Esophagus muscularis mucosa (tissue), 4 donors: ENCODE measurements at regions not wholly inside any gene's neighbourhood (a gene's known extent, or its start where the extent isn't known, plus 50 kb on each side); places are given as distances from the start of the nearest gene placed in this dataset.
"Not testable (repeated sequence)": the region's sequence is repeated elsewhere in the genome, so short reads cannot be mapped to it uniquely, and the experiment has no call there.

Experiments
- DNase-seq: peaks from one replicate; pipeline ENCODE4 v3.0.0-alpha.2; 2017; ENCODE audit errors: extremely low spot score
- H3K27ac ChIP-seq, 4 donors: fragments of 200-600 bp; sonication (generic); replicated peaks in 1 of 4; 1 replicate in 3 of 4; 2 replicates in 1 of 4; pipeline ENCODE4 v1.5.1; 2016 to 2019; ENCODE audit warnings: mild to moderate bottlenecking in 1 of 4
- H3K27me3 ChIP-seq, 4 donors: fragments of 200-600 bp; sonication (generic); one replicate each; pipeline versions ENCODE4 v1.5.1 to v1.6.0; 2016 to 2019
- H3K36me3 ChIP-seq, 4 donors: fragments of 200-600 bp; sonication (generic); one replicate each; pipeline ENCODE4 v1.5.1; 2016 to 2019
- H3K4me1 ChIP-seq, 4 donors: fragments of 200-600 bp; sonication (generic); one replicate each; pipeline ENCODE4 v1.5.1; 2016 to 2019
- H3K4me3 ChIP-seq, 4 donors: fragments of 200-600 bp; sonication (generic); 1 replicate in 2 of 4; 2 replicates in 2 of 4; pipeline ENCODE4 v1.5.1; 2016 to 2019; ENCODE audit warnings: mild to moderate bottlenecking in 4 of 4, moderate library complexity in 1 of 4
- H3K9me3 ChIP-seq, 4 donors: fragments of 200-600 bp; sonication (generic); 1 replicate in 3 of 4; 2 replicates in 1 of 4; pipeline ENCODE4 v1.5.1; 2016 to 2019
- CTCF ChIP-seq, 3 experiments: fragments of 200-600 bp in 2 of 3; fragments of 450-650 bp in 1 of 3; sonication (generic) in 2 of 3; IDR thresholded peaks; one replicate each; pipeline ENCODE4 v1.5.1; 2017 to 2019; ENCODE audit warnings: antibody characterized with exemption in 3 of 3, mild to moderate bottlenecking in 2 of 3, moderate library complexity in 1 of 3
- EP300 ChIP-seq: sonication (generic); formaldehyde crosslinking; IDR thresholded peaks from one replicate; pipeline ENCODE4 v1.6.1; 2017; ENCODE audit warnings: antibody characterized with exemption
- POLR2A ChIP-seq: fragments of 450-650 bp; IDR thresholded peaks from one replicate; pipeline ENCODE4 v1.6.1; 2017; ENCODE audit warnings: antibody characterized with exemption, moderate library complexity, mild to moderate bottlenecking, low read depth
- POLR2AphosphoS5 ChIP-seq, 2 donors: sonication (generic); formaldehyde crosslinking; IDR thresholded peaks; one replicate each; pipeline ENCODE4 v1.6.1; 2017; ENCODE audit warnings: antibody characterized with exemption in 2 of 2
- WGBS: methylation state at CpG from one replicate; pipeline ENCODE4 v1.1.5; 2018; 5-methylcytosine and 5-hydroxymethylcytosine counted together
- intact Hi-C: fragments of 100-400 bp; cut with DNase I; formaldehyde crosslinking; loops from one replicate; pipeline ENCODE4 v1.15.1; 2023

GRCh38 chr4:4655901-4656300 lies 114.1 kb upstream of the STX18 start:
- no peak for DNase-seq
- Histone ChIP-seq H3K36me3 (peaks cover 0 to 4% (median 0%) of the 10 kb centered on the region in 4 donors), H3K27me3 (no peaks in the 10 kb centered on the region), H3K9me3 (no peaks in the 10 kb centered on the region), H3K4me3 (no peak overlapping the region), H3K4me1 (no peaks in the 10 kb centered on the region), H3K27ac (no peak overlapping the region)
- intact Hi-C loops = no loop called here
- whole genome bisulfite sequencing = 86% methylated on average over 4 of the region's 4 CpGs
- TF ChIP-seq POLR2A = no peak
- no peak for TF ChIP-seq EP300
- no peak for TF ChIP-seq POLR2AphosphoS5 (IDR thresholded peaks at IDR 0.05)

- 83% methylated on average over 2 of the region's 2 CpGs for WGBS
These were observed 113.2 kb upstream of the STX18 start for GRCh38 chr4:4655011-4655410.

GRCh38 chr4:4651811-4652755 lies 110.2 kb upstream of the STX18 start:
- Histone ChIP-seq H3K27me3 (no peaks in the 10 kb centered on the region), H3K4me1 (no peaks in the 10 kb centered on the region), H3K27ac (no peak overlapping the region), H3K9me3 (peaks cover 0 to under 1% (median 0%) of the 10 kb centered on the region in 4 donors), H3K4me3 (no peak overlapping the region), H3K36me3 (no peaks in the 10 kb centered on the region)
- no peak for TF ChIP-seq CTCF (IDR thresholded peaks at IDR 0.05)
- TF ChIP-seq EP300 = no peak
- TF ChIP-seq POLR2AphosphoS5 (IDR thresholded peaks at IDR 0.05) = no peak
- no peak for TF ChIP-seq POLR2A
- no peak for DNase-seq
- intact Hi-C loops = no loop called here
- 77% methylated on average over 12 of the region's 12 CpGs for WGBS

More at GRCh38 chr4:4655011-4655410, 113.2 kb upstream of the STX18 start:
- no peak for DNase-seq
- Histone ChIP-seq H3K27me3 (no peaks in the 10 kb centered on the region), H3K4me3 (no peak overlapping the region), H3K36me3 (peaks cover 0 to 4% (median 0%) of the 10 kb centered on the region in 4 donors), H3K9me3 (no peaks in the 10 kb centered on the region), H3K27ac (no peak overlapping the region), H3K4me1 (no peaks in the 10 kb centered on the region)
- TF ChIP-seq POLR2AphosphoS5 (IDR thresholded peaks at IDR 0.05) = no peak
- no peak for TF ChIP-seq POLR2A
- no peak for TF ChIP-seq EP300
- no peak for TF ChIP-seq CTCF (IDR thresholded peaks at IDR 0.05)
- intact Hi-C loops = no loop called here

- Histone ChIP-seq H3K9me3 (peaks cover 0 to 5% (median 0%) of the 10 kb centered on the region in 4 donors), H3K27me3 (no peaks in the 10 kb centered on the region), H3K4me1 (no peaks in the 10 kb centered on the region), H3K27ac (no peak overlapping the region), H3K36me3 (no peaks in the 10 kb centered on the region), H3K4me3 (no peak overlapping the region)
- TF ChIP-seq EP300 = no peak
- TF ChIP-seq CTCF (IDR thresholded peaks at IDR 0.05) = no peak
- TF ChIP-seq POLR2A = no peak
- TF ChIP-seq POLR2AphosphoS5 (IDR thresholded peaks at IDR 0.05) = no peak
- no peak for DNase-seq
- intact Hi-C loops = no loop called here
- WGBS = 78% methylated on average over 1 of the region's 1 CpG
These were observed 105.2 kb upstream of the STX18 start for GRCh38 chr4:4647041-4647440.

GRCh38 chr4:4645743-4646142 lies 103.9 kb upstream of the STX18 start:
- peaks cover 0 to 5% (median 0%) of the 10 kb centered on the region in 4 donors for H3K9me3 ChIP-seq

GRCh38 chr4:4644277-4644676 lies 102.4 kb upstream of the STX18 start:
- H3K36me3 ChIP-seq, H3K9me3 ChIP-seq, H3K4me1 ChIP-seq, DNase-seq, H3K27ac ChIP-seq, H3K4me3 ChIP-seq, H3K27me3 ChIP-seq, intact Hi-C loops: not testable (repeated sequence)
- 92% methylated on average over 5 of the region's 5 CpGs for WGBS

More at GRCh38 chr4:4645743-4646142, 103.9 kb upstream of the STX18 start:
- WGBS = 77% methylated on average over 3 of the region's 3 CpGs
- no peak overlapping the region for H3K4me3 ChIP-seq
- no peaks in the 10 kb centered on the region for H3K36me3 ChIP-seq
- intact Hi-C loops = no loop called here
- no peak for TF ChIP-seq POLR2A
- no peak for TF ChIP-seq POLR2AphosphoS5 (IDR thresholded peaks at IDR 0.05)
- no peak for TF ChIP-seq CTCF (IDR thresholded peaks at IDR 0.05)
- TF ChIP-seq EP300 = no peak
- no peak overlapping the region for H3K27ac ChIP-seq
- no peaks in the 10 kb centered on the region for H3K27me3 ChIP-seq
- no peak for DNase-seq
- no peaks in the 10 kb centered on the region for H3K4me1 ChIP-seq

- H3K9me3 ChIP-seq, H3K36me3 ChIP-seq, intact Hi-C loops, H3K27me3 ChIP-seq, DNase-seq, H3K27ac ChIP-seq, H3K4me3 ChIP-seq, H3K4me1 ChIP-seq: not testable (repeated sequence)
- 89% methylated on average over 6 of the region's 6 CpGs for WGBS
These were observed 101.9 kb upstream of the STX18 start for GRCh38 chr4:4643743-4644142.
